ENCODE measurements at regions not wholly inside any gene's neighbourhood (a gene's known extent, or its start where the extent isn't known, plus 50 kb on each side); places are given as distances from the start of the nearest gene placed in this dataset.
A peak's percentile ranks its signal among the peaks of the same experiment; 100 is the strongest.

- Mint-ChIP-seq H3K4me1 (ENCODE audit: unreplicated experiment) (no peaks in the 10 kb centered on the region), H3K27ac (ENCODE audit: unreplicated experiment) (no peak overlapping the region), H3K4me3 (ENCODE audit: unreplicated experiment) (no peak overlapping the region), H3K9me3 (ENCODE audit: unreplicated experiment) (no peaks in the 10 kb centered on the region), H3K36me3 (ENCODE audit: low read depth, unreplicated experiment) (no peaks in the 10 kb centered on the region), H3K27me3 (ENCODE audit: unreplicated experiment) (no peaks in the 10 kb centered on the region)
- TF ChIP-seq, protein P1, sequence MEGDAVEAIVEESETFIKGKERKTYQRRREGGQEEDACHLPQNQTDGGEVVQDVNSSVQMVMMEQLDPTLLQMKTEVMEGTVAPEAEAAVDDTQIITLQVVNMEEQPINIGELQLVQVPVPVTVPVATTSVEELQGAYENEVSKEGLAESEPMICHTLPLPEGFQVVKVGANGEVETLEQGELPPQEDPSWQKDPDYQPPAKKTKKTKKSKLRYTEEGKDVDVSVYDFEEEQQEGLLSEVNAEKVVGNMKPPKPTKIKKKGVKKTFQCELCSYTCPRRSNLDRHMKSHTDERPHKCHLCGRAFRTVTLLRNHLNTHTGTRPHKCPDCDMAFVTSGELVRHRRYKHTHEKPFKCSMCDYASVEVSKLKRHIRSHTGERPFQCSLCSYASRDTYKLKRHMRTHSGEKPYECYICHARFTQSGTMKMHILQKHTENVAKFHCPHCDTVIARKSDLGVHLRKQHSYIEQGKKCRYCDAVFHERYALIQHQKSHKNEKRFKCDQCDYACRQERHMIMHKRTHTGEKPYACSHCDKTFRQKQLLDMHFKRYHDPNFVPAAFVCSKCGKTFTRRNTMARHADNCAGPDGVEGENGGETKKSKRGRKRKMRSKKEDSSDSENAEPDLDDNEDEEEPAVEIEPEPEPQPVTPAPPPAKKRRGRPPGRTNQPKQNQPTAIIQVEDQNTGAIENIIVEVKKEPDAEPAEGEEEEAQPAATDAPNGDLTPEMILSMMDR (IDR thresholded peaks at IDR 0.05; ENCODE audit: unreplicated experiment), result no peak
- DNase-seq (ENCODE audit: low spot score), result no peak
Observed at GRCh38 chr5:86951761-86952160, 315.9 kb upstream of the RASA1 start.

GRCh38 chr5:86964889-86965288 is 302.8 kb upstream of the RASA1 start:
- no peak for DNase-seq (ENCODE audit: low spot score)
- Mint-ChIP-seq H3K9me3 (ENCODE audit: unreplicated experiment) (no peaks in the 10 kb centered on the region), H3K36me3 (ENCODE audit: low read depth, unreplicated experiment) (no peaks in the 10 kb centered on the region), H3K27ac (ENCODE audit: unreplicated experiment) (no peak overlapping the region), H3K27me3 (ENCODE audit: unreplicated experiment) (no peaks in the 10 kb centered on the region), H3K4me3 (ENCODE audit: unreplicated experiment) (no peak overlapping the region), H3K4me1 (ENCODE audit: unreplicated experiment) (peaks cover 3% of the 10 kb centered on the region)
- TF ChIP-seq, protein P1 (IDR thresholded peaks at IDR 0.05; ENCODE audit: unreplicated experiment), result no peak

- Mint-ChIP-seq H3K4me1 (ENCODE audit: unreplicated experiment) (peaks cover 3% of the 10 kb centered on the region), H3K27me3 (ENCODE audit: unreplicated experiment) (no peaks in the 10 kb centered on the region), H3K9me3 (ENCODE audit: unreplicated experiment) (no peaks in the 10 kb centered on the region), H3K36me3 (ENCODE audit: low read depth, unreplicated experiment) (no peaks in the 10 kb centered on the region), H3K4me3 (ENCODE audit: unreplicated experiment) (no peak overlapping the region), H3K27ac (ENCODE audit: unreplicated experiment) (no peak overlapping the region)
- TF ChIP-seq, protein P1 (IDR thresholded peaks at IDR 0.05; ENCODE audit: unreplicated experiment), result peak; percentile 44
- peak; percentile 9 for DNase-seq (ENCODE audit: low spot score)
Observed at GRCh38 chr5:86968301-86968753, 299.4 kb upstream of the RASA1 start.

DNA sequence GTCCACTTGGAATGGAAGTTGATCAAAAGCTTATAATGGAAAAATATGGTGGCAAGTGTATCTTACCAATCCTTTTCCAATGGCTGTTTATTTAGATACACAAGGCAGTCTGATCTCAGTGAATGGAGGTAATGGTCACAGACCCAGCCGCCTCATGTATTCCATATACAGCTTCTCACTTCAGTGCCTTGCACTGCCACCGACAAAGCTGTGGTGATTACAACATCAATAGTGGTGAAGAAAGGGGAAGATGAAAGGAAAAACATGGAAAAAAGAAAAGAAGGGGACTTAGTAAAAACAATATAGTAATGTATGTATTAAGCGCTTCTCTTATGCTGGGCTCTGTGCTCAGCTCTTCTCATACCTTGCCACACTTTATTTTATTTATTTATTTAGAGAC is 297.3 kb upstream of the RASA1 start:
- no peak for DNase-seq (ENCODE audit: low spot score)
- H3K27me3 Mint-ChIP-seq (ENCODE audit: unreplicated experiment), result no peaks in the 10 kb centered on the region
- H3K9me3 Mint-ChIP-seq (ENCODE audit: unreplicated experiment), result no peaks in the 10 kb centered on the region
- H3K36me3 Mint-ChIP-seq (ENCODE audit: low read depth, unreplicated experiment), result no peaks in the 10 kb centered on the region
- no peak overlapping the region for H3K4me3 Mint-ChIP-seq (ENCODE audit: unreplicated experiment)
- H3K4me1 Mint-ChIP-seq (ENCODE audit: unreplicated experiment), result peaks cover 3% of the 10 kb centered on the region
- no peak overlapping the region for H3K27ac Mint-ChIP-seq (ENCODE audit: unreplicated experiment)
- TF ChIP-seq, protein P1 (IDR thresholded peaks at IDR 0.05; ENCODE audit: unreplicated experiment), result no peak

- H3K4me1 Mint-ChIP-seq (ENCODE audit: unreplicated experiment), result peaks cover 3% of the 10 kb centered on the region
- TF ChIP-seq, protein P1 (IDR thresholded peaks at IDR 0.05; ENCODE audit: unreplicated experiment), result no peak
- no peak overlapping the region for H3K27ac Mint-ChIP-seq (ENCODE audit: unreplicated experiment)
- no peaks in the 10 kb centered on the region for H3K27me3 Mint-ChIP-seq (ENCODE audit: unreplicated experiment)
- H3K9me3 Mint-ChIP-seq (ENCODE audit: unreplicated experiment), result no peaks in the 10 kb centered on the region
- DNase-seq (ENCODE audit: low spot score), result no peak
- H3K4me3 Mint-ChIP-seq (ENCODE audit: unreplicated experiment), result no peak overlapping the region
- no peaks in the 10 kb centered on the region for H3K36me3 Mint-ChIP-seq (ENCODE audit: low read depth, unreplicated experiment)
Observed at GRCh38 chr5:86971034-86971571, 296.6 kb upstream of the RASA1 start.

Data from endothelial cell (in vitro differentiated cells).